ENCODE measurements at regions not wholly inside any gene's neighbourhood (a gene's known extent, or its start where the extent isn't known, plus 50 kb on each side); places are given as distances from the start of the nearest gene placed in this dataset.

DNA sequence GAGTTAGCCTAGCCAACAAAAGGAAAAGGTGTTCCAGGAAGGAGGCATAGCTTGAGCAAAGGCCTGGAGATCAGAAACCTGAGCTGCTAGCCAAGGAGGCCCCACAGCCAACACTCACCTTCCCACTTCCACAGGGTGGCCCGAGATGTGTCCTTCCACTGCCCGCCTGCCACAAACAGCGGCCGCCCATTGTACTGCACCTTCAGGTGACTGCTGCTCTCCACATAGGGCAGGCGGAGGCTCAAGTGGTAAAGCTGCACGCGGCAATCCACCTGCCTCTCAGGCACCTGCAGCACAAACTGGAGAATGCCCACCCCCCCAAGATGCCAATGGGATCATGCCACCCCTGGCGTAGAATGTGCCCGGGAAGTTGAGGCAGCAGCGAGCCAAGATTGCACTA is 111.5 kb downstream of the RMI2 start:
- TF ChIP-seq POLR2A (IDR thresholded peaks at IDR 0.05) (no peak), POLR2AphosphoS5 (IDR thresholded peaks at IDR 0.05) (no peak)
- TF ChIP-seq, protein P1, sequence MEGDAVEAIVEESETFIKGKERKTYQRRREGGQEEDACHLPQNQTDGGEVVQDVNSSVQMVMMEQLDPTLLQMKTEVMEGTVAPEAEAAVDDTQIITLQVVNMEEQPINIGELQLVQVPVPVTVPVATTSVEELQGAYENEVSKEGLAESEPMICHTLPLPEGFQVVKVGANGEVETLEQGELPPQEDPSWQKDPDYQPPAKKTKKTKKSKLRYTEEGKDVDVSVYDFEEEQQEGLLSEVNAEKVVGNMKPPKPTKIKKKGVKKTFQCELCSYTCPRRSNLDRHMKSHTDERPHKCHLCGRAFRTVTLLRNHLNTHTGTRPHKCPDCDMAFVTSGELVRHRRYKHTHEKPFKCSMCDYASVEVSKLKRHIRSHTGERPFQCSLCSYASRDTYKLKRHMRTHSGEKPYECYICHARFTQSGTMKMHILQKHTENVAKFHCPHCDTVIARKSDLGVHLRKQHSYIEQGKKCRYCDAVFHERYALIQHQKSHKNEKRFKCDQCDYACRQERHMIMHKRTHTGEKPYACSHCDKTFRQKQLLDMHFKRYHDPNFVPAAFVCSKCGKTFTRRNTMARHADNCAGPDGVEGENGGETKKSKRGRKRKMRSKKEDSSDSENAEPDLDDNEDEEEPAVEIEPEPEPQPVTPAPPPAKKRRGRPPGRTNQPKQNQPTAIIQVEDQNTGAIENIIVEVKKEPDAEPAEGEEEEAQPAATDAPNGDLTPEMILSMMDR (IDR thresholded peaks at IDR 0.05): no peak

All from transverse colon (tissue), 4 donors.